ENCODE measurements at regions not wholly inside any gene's neighbourhood (a gene's known extent, or its start where the extent isn't known, plus 50 kb on each side); places are given as distances from the start of the nearest gene placed in this dataset.

DNA sequence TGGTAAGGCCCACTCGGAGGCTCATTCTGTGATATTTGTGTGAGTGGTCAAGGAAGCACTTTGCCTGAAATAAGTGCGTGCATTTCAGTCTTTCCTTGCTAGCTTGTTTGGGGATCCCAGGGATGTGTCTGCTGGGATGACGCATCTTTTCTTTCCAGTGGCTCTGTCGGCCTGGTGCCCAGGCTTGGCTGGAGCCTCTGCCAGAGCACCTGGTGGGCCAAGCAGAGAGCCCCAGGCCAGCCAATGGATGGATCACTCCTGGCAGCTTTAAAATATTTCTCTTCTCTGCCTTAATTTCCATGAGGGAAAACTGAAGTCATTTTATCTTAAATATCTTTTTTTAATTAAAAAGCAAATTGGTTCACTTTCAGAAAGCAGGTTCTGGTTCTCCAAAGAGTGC is 501.8 kb upstream of the HS6ST1 start:
- DNase-seq, result no peak
- POLR2A ChIA-PET, result no interaction called here
- no peak overlapping the region for H3K27ac Mint-ChIP-seq
- H3K36me3 Mint-ChIP-seq, result no peaks in the 10 kb centered on the region
- Histone ChIP-seq H3K27me3 (ENCODE audit: insufficient read depth, low read length, poor library complexity, severe bottlenecking) (no peaks in the 10 kb centered on the region), H3K36me3 (ENCODE audit: insufficient read depth, low read length) (no peaks in the 10 kb centered on the region), H3K4me1 (ENCODE audit: insufficient read depth, low read length) (no peaks in the 10 kb centered on the region), H3K27ac (ENCODE audit: low read depth, low read length) (no peak overlapping the region), H3K9me3 (ENCODE audit: low read length) (no peaks in the 10 kb centered on the region), H3K4me3 (ENCODE audit: low read length) (no peak overlapping the region)
- CTCF ChIA-PET, result no interaction called here
- peaks cover 0 to 5% (median 0%) of the 10 kb centered on the region in 5 donors for H3K9me3 Mint-ChIP-seq
- no peaks in the 10 kb centered on the region for H3K4me1 Mint-ChIP-seq
- H3K4me3 Mint-ChIP-seq, result no peak overlapping the region
- peaks cover 0 to 4% of the 10 kb centered on the region in 2 donors for H3K27me3 Mint-ChIP-seq

DNA sequence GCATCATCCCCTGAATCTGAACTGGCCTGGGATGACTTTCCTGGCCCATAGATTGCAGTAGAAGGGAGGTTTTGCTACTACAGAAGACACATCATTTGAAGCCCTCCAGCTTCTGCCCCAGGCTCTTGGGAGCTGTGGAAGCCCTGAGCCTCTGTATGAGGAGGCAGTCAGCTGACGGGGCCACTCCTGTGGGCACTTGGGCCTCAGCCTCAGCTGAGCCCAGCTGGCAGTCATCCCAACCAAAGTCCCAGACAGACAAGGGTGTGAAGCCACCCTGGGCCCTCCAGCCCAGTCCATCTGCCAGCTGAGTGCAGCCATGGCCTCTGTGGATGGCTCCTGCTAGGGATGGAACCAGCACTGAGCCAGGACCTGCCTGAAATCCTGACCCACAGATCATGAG is 502.3 kb upstream of the HS6ST1 start:
- Histone ChIP-seq H3K9me3 (ENCODE audit: low read length) (no peaks in the 10 kb centered on the region), H3K27ac (ENCODE audit: low read depth, low read length) (no peak overlapping the region), H3K4me1 (ENCODE audit: insufficient read depth, low read length) (no peaks in the 10 kb centered on the region), H3K27me3 (ENCODE audit: insufficient read depth, low read length, poor library complexity, severe bottlenecking) (no peaks in the 10 kb centered on the region), H3K4me3 (ENCODE audit: low read length) (no peak overlapping the region), H3K36me3 (ENCODE audit: insufficient read depth, low read length) (no peaks in the 10 kb centered on the region)
- DNase-seq, result no peak
- no peak overlapping the region for H3K27ac Mint-ChIP-seq
- no peaks in the 10 kb centered on the region for H3K4me1 Mint-ChIP-seq
- H3K9me3 Mint-ChIP-seq, result peaks cover 0 to 5% (median 0%) of the 10 kb centered on the region in 5 donors
- H3K4me3 Mint-ChIP-seq, result no peak overlapping the region
- H3K27me3 Mint-ChIP-seq, result peaks cover 0 to 4% of the 10 kb centered on the region in 2 donors
- H3K36me3 Mint-ChIP-seq, result no peaks in the 10 kb centered on the region
- POLR2A ChIA-PET, result no interaction called here
- CTCF ChIA-PET, result no interaction called here

DNA sequence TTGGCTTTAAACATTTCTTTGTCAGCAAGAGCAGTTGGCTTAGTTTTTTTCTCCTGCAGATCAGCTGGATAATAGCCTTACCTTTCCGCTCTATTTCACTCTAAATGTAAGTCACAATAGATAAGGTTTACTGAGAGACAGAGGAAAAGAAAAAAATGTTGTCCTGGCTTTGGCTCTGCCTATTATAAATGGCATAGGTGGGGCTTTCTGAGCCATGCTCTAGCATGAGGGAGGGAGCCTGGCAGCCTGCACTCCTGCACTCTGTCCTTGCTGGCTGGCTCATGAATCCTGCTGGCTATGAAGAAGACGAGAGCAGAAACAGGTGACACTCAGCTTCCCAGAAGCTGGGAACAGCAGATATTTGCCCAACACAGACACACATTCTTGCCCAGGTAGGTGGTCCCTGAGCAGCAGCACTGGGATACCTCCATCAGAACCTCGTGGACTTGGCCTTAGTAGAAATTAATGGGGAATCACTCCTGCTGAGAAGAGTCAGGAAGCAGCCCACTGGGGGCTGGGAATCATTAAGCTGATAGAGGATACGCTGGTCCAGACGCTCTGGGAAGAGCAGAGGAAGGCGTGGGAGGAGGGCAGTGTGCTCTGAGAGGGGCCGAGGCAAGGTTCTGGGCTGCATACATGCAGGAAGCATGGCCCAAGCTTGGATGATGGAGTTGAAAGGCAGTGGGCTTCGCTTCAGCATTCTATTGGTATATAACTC is 514.4 kb upstream of the HS6ST1 start:
- H3K36me3 Mint-ChIP-seq, result no peaks in the 10 kb centered on the region
- ChIA-PET CTCF (no interaction called here), POLR2A (no interaction called here)
- Histone ChIP-seq H3K9me3 (ENCODE audit: low read length) (no peaks in the 10 kb centered on the region), H3K27ac (ENCODE audit: low read depth, low read length) (no peak overlapping the region), H3K27me3 (ENCODE audit: insufficient read depth, low read length, poor library complexity, severe bottlenecking) (no peaks in the 10 kb centered on the region), H3K4me3 (ENCODE audit: low read length) (no peak overlapping the region), H3K4me1 (ENCODE audit: insufficient read depth, low read length) (no peaks in the 10 kb centered on the region), H3K36me3 (ENCODE audit: insufficient read depth, low read length) (no peaks in the 10 kb centered on the region)
- no peaks in the 10 kb centered on the region for H3K4me1 Mint-ChIP-seq
- no peak overlapping the region for H3K4me3 Mint-ChIP-seq
- peaks cover 0 to 2% (median 0%) of the 10 kb centered on the region in 5 donors for H3K9me3 Mint-ChIP-seq
- H3K27me3 Mint-ChIP-seq, result peaks cover 2% of the 10 kb centered on the region in 2 donors
- no peak for DNase-seq
- H3K27ac Mint-ChIP-seq, result no peak overlapping the region

GRCh38 chr2:128833664-128834027 is 515.0 kb upstream of the HS6ST1 start:
- H3K36me3 ChIP-seq (ENCODE audit: insufficient read depth, low read length), result no peaks in the 10 kb centered on the region
- no peaks in the 10 kb centered on the region for H3K27me3 ChIP-seq (ENCODE audit: insufficient read depth, low read length, poor library complexity, severe bottlenecking)
- POLR2A ChIA-PET, result no interaction called here
- Mint-ChIP-seq H3K36me3 (no peaks in the 10 kb centered on the region), H3K27ac (no peak overlapping the region), H3K9me3 (peaks cover 0 to 2% (median 0%) of the 10 kb centered on the region in 5 donors), H3K27me3 (peaks cover 4% of the 10 kb centered on the region in 2 donors), H3K4me1 (no peaks in the 10 kb centered on the region), H3K4me3 (no peak overlapping the region)
- CTCF ChIA-PET, result no interaction called here
- H3K4me1 ChIP-seq (ENCODE audit: insufficient read depth, low read length), result no peaks in the 10 kb centered on the region
- H3K4me3 ChIP-seq (ENCODE audit: low read length), result no peak overlapping the region
- H3K27ac ChIP-seq (ENCODE audit: low read depth, low read length), result no peak overlapping the region
- no peak for DNase-seq
- H3K9me3 ChIP-seq (ENCODE audit: low read length), result no peaks in the 10 kb centered on the region

DNA sequence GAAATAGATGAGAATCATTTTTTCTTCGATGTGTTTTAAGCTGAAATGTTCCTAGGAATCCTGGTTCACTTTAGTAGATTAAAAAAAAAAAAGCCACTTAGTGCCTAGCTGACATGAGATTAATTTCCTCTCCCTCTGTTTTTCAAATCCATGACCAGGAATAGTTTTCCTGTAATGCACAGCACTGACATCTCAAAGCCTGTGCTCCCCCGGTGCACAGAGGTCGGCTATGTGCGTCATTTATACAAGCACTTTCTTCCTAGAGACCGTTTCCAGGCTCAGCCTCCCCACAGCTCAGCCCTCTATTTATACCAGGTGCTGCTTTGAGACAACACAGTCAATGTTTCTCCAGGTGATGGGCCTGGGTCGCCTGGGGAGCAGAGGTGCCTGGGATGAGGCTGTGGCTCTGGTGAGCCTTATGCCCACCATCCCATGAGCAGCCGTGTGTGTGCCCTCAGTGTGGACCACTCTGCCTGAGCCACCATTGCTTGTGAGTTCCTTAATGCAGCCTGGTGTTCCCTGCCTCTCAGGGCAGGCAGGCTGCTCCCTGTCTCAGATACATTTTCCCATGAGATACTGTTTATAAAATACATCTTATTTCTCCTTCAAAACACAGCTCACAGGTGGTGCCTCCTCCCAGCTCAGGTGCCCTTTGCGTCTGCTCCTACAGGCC is 515.7 kb upstream of the HS6ST1 start:
- Mint-ChIP-seq H3K27me3 (peaks cover 4 to 8% of the 10 kb centered on the region in 2 donors), H3K27ac (no peak overlapping the region), H3K4me3 (no peak overlapping the region), H3K36me3 (no peaks in the 10 kb centered on the region), H3K4me1 (no peaks in the 10 kb centered on the region), H3K9me3 (peaks cover 0 to 2% (median 0%) of the 10 kb centered on the region in 5 donors)
- Histone ChIP-seq H3K27ac (ENCODE audit: low read depth, low read length) (no peak overlapping the region), H3K9me3 (ENCODE audit: low read length) (no peaks in the 10 kb centered on the region), H3K36me3 (ENCODE audit: insufficient read depth, low read length) (no peaks in the 10 kb centered on the region), H3K27me3 (ENCODE audit: insufficient read depth, low read length, poor library complexity, severe bottlenecking) (no peaks in the 10 kb centered on the region), H3K4me1 (ENCODE audit: insufficient read depth, low read length) (no peaks in the 10 kb centered on the region), H3K4me3 (ENCODE audit: low read length) (no peak overlapping the region)
- CTCF ChIA-PET, result no interaction called here
- no peak for DNase-seq
- POLR2A ChIA-PET, result no interaction called here

DNA sequence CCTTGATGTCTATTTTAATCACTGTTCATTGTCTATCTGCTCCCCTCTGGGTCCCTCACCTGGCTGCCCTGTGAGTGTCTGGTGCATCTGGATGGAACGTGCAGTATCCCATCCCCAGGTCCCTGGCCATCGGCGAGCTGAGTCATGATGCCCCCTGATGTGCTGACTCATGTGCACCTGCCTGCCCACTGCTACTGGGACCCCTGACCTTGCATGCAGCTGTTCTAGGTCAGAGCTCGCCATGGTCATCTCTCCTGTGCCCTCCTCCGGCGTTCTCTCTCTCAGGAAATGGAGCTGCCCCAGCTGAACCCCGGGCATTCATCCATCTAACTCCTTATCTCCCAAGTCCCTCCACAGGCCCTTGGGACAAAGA is 516.2 kb upstream of the HS6ST1 start:
- Mint-ChIP-seq H3K4me3 (no peak overlapping the region), H3K27me3 (peaks cover 4 to 10% of the 10 kb centered on the region in 2 donors)
- POLR2A ChIA-PET, result no interaction called here

GRCh38 chr2:128835342-128835855 is 516.7 kb upstream of the HS6ST1 start:
- Mint-ChIP-seq H3K36me3 (no peaks in the 10 kb centered on the region), H3K27me3 (peaks cover 4 to 10% of the 10 kb centered on the region in 2 donors), H3K4me1 (no peaks in the 10 kb centered on the region), H3K4me3 (no peak overlapping the region), H3K9me3 (peaks cover 0 to 2% (median 0%) of the 10 kb centered on the region in 5 donors), H3K27ac (no peak overlapping the region)
- no peak for DNase-seq
- no peak overlapping the region for H3K27ac ChIP-seq (ENCODE audit: low read depth, low read length)
- no peaks in the 10 kb centered on the region for H3K36me3 ChIP-seq (ENCODE audit: insufficient read depth, low read length)
- no peaks in the 10 kb centered on the region for H3K27me3 ChIP-seq (ENCODE audit: insufficient read depth, low read length, poor library complexity, severe bottlenecking)
- ChIA-PET POLR2A (no interaction called here), CTCF (no interaction called here)
- H3K4me1 ChIP-seq (ENCODE audit: insufficient read depth, low read length), result no peaks in the 10 kb centered on the region
- no peaks in the 10 kb centered on the region for H3K9me3 ChIP-seq (ENCODE audit: low read length)
- H3K4me3 ChIP-seq (ENCODE audit: low read length), result no peak overlapping the region

More for the DNA sequence above, 516.2 kb upstream of the HS6ST1 start:
- Histone ChIP-seq H3K27me3 (ENCODE audit: insufficient read depth, low read length, poor library complexity, severe bottlenecking) (no peaks in the 10 kb centered on the region), H3K4me1 (ENCODE audit: insufficient read depth, low read length) (no peaks in the 10 kb centered on the region), H3K4me3 (ENCODE audit: low read length) (no peak overlapping the region), H3K36me3 (ENCODE audit: insufficient read depth, low read length) (no peaks in the 10 kb centered on the region), H3K27ac (ENCODE audit: low read depth, low read length) (no peak overlapping the region), H3K9me3 (ENCODE audit: low read length) (no peaks in the 10 kb centered on the region)
- no peak for DNase-seq
- Mint-ChIP-seq H3K9me3 (peaks cover 0 to 2% (median 0%) of the 10 kb centered on the region in 5 donors), H3K27ac (no peak overlapping the region), H3K4me1 (no peaks in the 10 kb centered on the region), H3K36me3 (no peaks in the 10 kb centered on the region)
- CTCF ChIA-PET, result no interaction called here

GRCh38 chr2:128835974-128836373 is 517.3 kb upstream of the HS6ST1 start:
- POLR2A ChIA-PET, result no interaction called here
- H3K27me3 Mint-ChIP-seq, result peaks cover 4 to 10% of the 10 kb centered on the region in 2 donors
- H3K4me1 Mint-ChIP-seq, result no peaks in the 10 kb centered on the region

More at GRCh38 chr2:128835974-128836373, 517.3 kb upstream of the HS6ST1 start:
- H3K36me3 ChIP-seq (ENCODE audit: insufficient read depth, low read length), result no peaks in the 10 kb centered on the region
- no peak overlapping the region for H3K27ac Mint-ChIP-seq
- H3K4me3 ChIP-seq (ENCODE audit: low read length), result no peak overlapping the region
- no peaks in the 10 kb centered on the region for H3K36me3 Mint-ChIP-seq
- peaks cover 0 to 2% (median 0%) of the 10 kb centered on the region in 5 donors for H3K9me3 Mint-ChIP-seq
- no peaks in the 10 kb centered on the region for H3K4me1 ChIP-seq (ENCODE audit: insufficient read depth, low read length)
- H3K9me3 ChIP-seq (ENCODE audit: low read length), result no peaks in the 10 kb centered on the region
- no peak overlapping the region for H3K27ac ChIP-seq (ENCODE audit: low read depth, low read length)
- CTCF ChIA-PET, result no interaction called here
- no peaks in the 10 kb centered on the region for H3K27me3 ChIP-seq (ENCODE audit: insufficient read depth, low read length, poor library complexity, severe bottlenecking)
- DNase-seq, result no peak
- H3K4me3 Mint-ChIP-seq, result peak overlapping the region in 1 of 7 donors; percentile 18
